IgD-negative memory B cell (primary cell): ENCODE measurements at regions not wholly inside any gene's neighbourhood (a gene's known extent, or its start where the extent isn't known, plus 50 kb on each side); places are given as distances from the start of the nearest gene placed in this dataset.
A peak's percentile ranks its signal among the peaks of the same experiment; 100 is the strongest.

ENCODE experiments used
- H3K27ac Mint-ChIP-seq, 3 donors: one replicate each; pipeline ENCODE4 v1.8.0; 2020 to 2022; ENCODE audit warnings: mild to moderate bottlenecking in 3 of 3, mixed read lengths in 3 of 3, moderate library complexity in 1 of 3
- H3K27me3 Mint-ChIP-seq: one replicate; pipeline ENCODE4 v1.8.0; 2021; ENCODE audit warnings: mixed read lengths
- H3K36me3 Mint-ChIP-seq: one replicate; pipeline ENCODE4 v1.8.0; 2020; ENCODE audit warnings: mild to moderate bottlenecking, mixed read lengths
- H3K4me1 Mint-ChIP-seq, 3 donors: one replicate each; pipeline ENCODE4 v1.8.0; 2020 to 2022; ENCODE audit warnings: mixed read lengths in 3 of 3, mild to moderate bottlenecking in 1 of 3
- H3K4me3 Mint-ChIP-seq, 4 donors: one replicate each; pipeline ENCODE4 v1.8.0; 2020 to 2022; ENCODE audit warnings: mild to moderate bottlenecking in 4 of 4, mixed read lengths in 4 of 4, moderate library complexity in 3 of 4
- H3K9me3 Mint-ChIP-seq, 3 donors: one replicate each; pipeline ENCODE4 v1.8.0; 2020 to 2021; ENCODE audit warnings: mixed read lengths in 3 of 3, mild to moderate bottlenecking in 1 of 3

DNA sequence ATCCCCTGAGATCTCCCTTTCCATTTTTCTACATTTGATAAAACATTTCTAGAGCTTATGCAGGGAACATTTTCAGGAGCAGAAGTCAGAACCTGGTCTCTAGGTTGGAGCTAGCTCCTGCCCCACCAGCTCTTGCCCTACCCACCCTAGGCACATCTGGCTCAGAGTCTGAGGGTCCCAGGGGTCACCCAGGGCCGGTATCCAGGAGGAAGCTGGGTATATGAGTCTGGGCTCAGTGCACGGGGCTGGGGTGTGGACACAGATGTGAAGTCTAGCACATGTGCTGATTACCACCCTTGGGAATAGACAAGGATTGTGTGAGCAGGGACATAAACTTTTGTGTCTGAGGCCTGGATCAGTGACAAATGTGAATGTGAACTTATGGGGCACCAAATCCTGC, 95.4 kb downstream of the MATN1 start:
- Mint-ChIP-seq H3K9me3 (peaks cover 7 to 17% (median 8%) of the 10 kb centered on the region in 3 donors), H3K4me1 (no peaks in the 10 kb centered on the region), H3K27me3 (peaks cover 14% of the 10 kb centered on the region), H3K27ac (no peak overlapping the region), H3K36me3 (no peaks in the 10 kb centered on the region), H3K4me3 (no peak overlapping the region)

DNA sequence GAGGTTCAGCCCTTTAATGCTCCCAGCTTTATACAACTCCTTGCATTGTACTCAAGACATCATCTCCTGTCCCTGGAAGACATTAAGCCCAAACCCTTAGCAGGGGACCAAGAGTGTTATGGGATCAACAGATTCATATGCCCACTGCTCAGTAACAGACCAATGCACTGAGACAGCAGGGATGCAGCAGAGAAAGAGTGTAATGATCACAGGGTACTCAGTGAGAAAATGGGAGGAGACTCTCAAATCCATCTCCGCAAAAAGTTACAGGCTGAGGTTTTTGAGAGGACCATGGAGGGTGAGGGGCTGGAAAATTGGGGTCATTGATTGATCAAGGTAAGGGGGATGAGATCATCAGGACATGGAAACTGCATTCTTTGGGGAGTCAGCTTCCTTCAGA, 96.2 kb downstream of the MATN1 start:
- H3K4me3 Mint-ChIP-seq, result no peak overlapping the region
- H3K27ac Mint-ChIP-seq, result no peak overlapping the region
- H3K27me3 Mint-ChIP-seq, result peaks cover 14% of the 10 kb centered on the region
- H3K4me1 Mint-ChIP-seq, result no peaks in the 10 kb centered on the region
- peaks cover 7 to 19% (median 10%) of the 10 kb centered on the region in 3 donors for H3K9me3 Mint-ChIP-seq
- no peaks in the 10 kb centered on the region for H3K36me3 Mint-ChIP-seq

DNA sequence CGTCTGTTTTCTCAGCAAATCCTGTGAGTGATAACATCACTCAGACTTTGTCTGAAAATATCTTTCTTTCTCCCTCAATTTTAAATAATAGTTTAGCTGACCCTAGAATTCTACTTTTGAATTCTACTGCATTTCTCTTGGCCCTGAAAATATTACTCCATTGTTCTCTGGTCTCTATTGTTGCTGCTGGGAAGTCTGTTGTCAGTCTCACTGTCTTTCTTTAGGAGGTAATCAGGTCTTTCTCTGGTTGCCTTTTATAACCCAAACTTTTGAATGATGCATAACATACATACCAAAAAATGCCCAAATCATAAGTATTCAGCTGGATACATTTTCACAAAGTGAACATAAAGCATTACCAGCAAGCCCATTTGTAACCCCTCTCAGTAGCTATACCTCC, 100.0 kb downstream of the MATN1 start:
- Mint-ChIP-seq H3K4me3 (peak overlapping the region in 1 of 4 donors; percentile 56), H3K9me3 (peaks cover 9 to 19% (median 11%) of the 10 kb centered on the region in 3 donors), H3K4me1 (no peaks in the 10 kb centered on the region), H3K27me3 (peaks cover 16% of the 10 kb centered on the region), H3K27ac (no peak overlapping the region), H3K36me3 (no peaks in the 10 kb centered on the region)

DNA sequence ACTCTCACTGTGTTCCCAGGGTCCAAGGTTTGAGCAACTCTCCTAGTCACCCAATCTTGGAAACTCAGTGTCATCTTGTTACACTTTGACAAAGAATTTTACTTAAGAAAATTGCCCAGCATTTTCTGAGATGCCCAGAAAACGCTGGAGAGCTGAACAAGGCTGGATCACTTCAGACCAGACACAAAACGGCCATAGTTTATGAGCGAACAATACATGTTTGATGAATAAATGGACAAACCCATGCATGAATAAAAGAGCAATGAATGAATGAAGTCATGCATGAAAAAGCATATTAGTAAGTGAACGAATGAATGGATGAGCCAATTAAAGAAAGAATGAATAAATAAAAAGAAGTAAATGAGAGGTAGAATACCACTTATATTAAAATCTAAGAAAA, 103.8 kb downstream of the MATN1 start:
- Mint-ChIP-seq H3K36me3 (no peaks in the 10 kb centered on the region), H3K4me1 (no peaks in the 10 kb centered on the region), H3K27ac (no peak overlapping the region), H3K9me3 (peaks cover 4 to 14% (median 13%) of the 10 kb centered on the region in 3 donors), H3K4me3 (no peak overlapping the region), H3K27me3 (peaks cover 20% of the 10 kb centered on the region)

DNA sequence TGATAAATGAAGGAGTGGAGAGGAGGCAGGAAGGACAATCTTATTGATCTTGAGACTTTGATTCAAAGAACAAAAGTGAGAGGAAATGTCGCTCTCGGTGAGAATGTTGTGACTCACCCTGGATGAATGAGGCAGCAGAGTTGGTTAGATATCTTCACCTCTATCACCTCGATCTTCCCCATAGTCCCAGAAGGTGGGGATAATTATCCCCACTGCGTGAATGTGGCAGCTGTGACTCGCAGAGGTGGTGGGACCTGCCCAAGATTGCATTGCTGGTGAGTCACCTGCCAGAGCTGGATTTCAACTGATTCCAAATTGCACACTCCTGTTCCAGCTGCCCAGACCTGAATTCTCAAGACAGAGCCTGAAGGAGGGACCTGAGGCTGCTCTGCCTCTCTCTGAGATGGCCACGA, 105.0 kb downstream of the MATN1 start:
- H3K36me3 Mint-ChIP-seq, result no peaks in the 10 kb centered on the region
- H3K4me1 Mint-ChIP-seq, result no peaks in the 10 kb centered on the region
- no peak overlapping the region for H3K27ac Mint-ChIP-seq
- H3K9me3 Mint-ChIP-seq, result peaks cover 2 to 8% (median 5%) of the 10 kb centered on the region in 3 donors
- no peak overlapping the region for H3K4me3 Mint-ChIP-seq
- H3K27me3 Mint-ChIP-seq, result peaks cover 20% of the 10 kb centered on the region

DNA sequence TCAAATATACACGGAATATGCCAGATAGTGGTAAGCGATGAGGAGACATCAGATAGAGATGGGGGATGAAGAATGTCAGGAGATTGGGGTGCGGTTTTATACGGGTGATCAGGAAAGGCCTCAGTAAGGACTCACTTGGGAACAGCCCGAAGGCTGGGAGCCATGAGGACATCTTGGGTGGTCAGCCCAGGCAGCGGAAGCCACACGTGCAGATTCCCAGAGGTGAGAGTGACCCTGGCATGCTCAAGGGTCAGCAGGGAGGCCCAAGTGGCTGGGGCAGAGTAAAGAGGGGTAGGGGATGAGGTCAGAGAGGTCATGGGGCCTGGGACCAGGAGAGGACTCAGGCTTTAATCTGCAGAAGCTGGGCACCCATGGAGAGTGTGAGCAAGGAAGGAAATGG, 106.6 kb downstream of the MATN1 start:
- H3K36me3 Mint-ChIP-seq, result no peaks in the 10 kb centered on the region

DNA sequence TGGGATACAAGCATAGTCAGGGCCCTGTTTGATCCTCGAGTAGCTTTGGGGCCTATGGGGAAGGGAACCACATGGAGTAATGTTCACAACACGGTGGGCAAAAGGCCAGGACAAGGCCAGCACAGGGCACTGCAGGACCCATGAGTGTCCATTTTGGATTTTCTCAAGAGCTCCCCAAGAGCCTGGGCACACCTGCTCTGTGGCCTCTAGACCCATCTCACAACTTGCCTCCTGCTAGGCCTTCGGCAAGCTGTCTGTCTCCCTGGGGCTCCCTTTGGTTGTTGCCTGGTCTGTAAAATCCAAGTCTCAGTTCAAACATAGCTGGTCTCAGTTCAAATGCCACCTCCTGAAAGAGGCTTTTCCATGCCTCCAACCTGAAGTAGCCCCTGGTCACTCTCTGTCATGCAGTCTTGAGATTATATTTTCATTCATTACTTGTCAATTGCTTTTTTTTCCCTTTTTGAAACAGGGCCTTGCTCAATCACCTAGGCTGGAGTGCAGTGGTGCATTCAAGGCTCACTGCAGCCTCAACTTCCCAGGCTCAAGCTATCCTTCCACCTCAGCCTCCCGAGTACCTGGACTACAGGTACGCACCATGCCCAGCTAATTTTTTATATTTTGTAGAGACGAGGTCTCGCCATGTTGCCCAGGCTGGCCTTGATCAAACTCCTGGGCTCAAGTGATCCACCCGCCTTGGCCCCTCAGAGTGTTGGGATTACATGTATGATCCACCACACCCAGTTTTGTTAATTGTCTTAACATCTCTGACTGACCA, 107.4 kb downstream of the MATN1 start:
- Mint-ChIP-seq H3K27me3 (peaks cover 20% of the 10 kb centered on the region), H3K36me3 (no peaks in the 10 kb centered on the region)

More for the DNA sequence above, 106.6 kb downstream of the MATN1 start:
- no peak overlapping the region for H3K27ac Mint-ChIP-seq
- H3K4me1 Mint-ChIP-seq, result no peaks in the 10 kb centered on the region
- peaks cover 20% of the 10 kb centered on the region for H3K27me3 Mint-ChIP-seq
- H3K4me3 Mint-ChIP-seq, result no peak overlapping the region
- peaks cover 0 to 6% (median 0%) of the 10 kb centered on the region in 3 donors for H3K9me3 Mint-ChIP-seq

DNA sequence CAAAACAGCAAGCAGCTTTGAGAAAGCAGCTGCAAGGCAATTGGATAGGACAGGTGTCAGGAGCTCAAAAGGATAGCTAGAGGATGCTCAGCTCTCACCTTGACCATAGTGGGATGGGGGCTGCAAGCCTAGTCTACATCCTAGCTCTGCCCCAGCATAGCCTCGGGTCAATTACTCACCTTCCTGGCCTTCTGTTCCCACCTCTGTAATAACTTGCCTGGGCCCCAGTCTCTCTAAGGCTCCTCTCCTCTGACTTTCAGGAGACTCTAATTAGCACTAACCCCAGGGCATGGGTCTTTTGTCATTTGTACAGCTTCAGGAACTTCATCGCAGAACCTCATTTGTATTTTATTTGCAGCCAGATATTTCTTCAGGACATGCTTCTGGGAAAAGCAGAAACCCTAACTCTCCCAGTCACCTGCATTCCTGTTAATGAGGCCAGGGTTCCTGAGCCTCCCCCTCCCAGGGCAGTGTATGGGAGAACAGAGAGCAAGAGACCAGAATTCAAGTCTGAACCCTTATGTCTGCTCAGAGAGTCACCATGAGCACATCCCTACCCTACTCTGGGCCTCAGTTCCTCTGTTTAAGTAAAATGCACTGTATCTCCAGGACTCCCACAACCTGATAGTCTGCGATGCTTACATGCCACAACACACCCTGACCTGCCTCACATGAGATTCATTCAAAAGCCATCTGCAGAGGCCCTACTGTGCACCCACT, 108.1 kb downstream of the MATN1 start:
- H3K4me1 Mint-ChIP-seq, result no peaks in the 10 kb centered on the region
- H3K27ac Mint-ChIP-seq, result peak overlapping the region in 1 of 3 donors; percentile 14
- H3K9me3 Mint-ChIP-seq, result peaks cover 0 to 6% (median 0%) of the 10 kb centered on the region in 3 donors
- no peaks in the 10 kb centered on the region for H3K36me3 Mint-ChIP-seq
- H3K4me3 Mint-ChIP-seq, result no peak overlapping the region
- peaks cover 19% of the 10 kb centered on the region for H3K27me3 Mint-ChIP-seq

More for the DNA sequence above, 107.4 kb downstream of the MATN1 start:
- H3K4me1 Mint-ChIP-seq, result no peaks in the 10 kb centered on the region
- H3K9me3 Mint-ChIP-seq, result peaks cover 0 to 9% (median 0%) of the 10 kb centered on the region in 3 donors
- no peak overlapping the region for H3K27ac Mint-ChIP-seq
- H3K4me3 Mint-ChIP-seq, result no peak overlapping the region

DNA sequence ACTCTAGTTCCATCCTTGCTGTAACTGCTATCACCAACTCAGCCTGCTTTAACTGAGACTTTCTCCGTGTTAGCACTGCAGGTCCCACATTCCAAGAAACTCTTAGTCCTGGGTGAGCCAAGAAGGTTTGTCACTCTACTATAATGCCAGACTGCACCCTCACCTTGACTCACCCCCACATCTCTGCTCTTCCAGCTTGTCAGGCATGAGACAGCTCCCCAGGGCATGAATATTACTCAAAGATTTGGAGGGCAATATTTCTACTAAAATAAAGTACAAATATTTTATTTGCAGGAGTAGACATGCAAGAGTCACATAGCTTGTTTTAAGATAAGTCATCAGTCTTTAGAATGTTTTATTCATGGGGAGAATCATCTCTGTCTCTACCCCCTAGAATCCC, 110.2 kb downstream of the MATN1 start:
- H3K36me3 Mint-ChIP-seq, result no peaks in the 10 kb centered on the region
- H3K4me1 Mint-ChIP-seq, result no peaks in the 10 kb centered on the region
- H3K9me3 Mint-ChIP-seq, result peaks cover 0 to 5% (median 0%) of the 10 kb centered on the region in 3 donors
- no peak overlapping the region for H3K27ac Mint-ChIP-seq
- H3K27me3 Mint-ChIP-seq, result peaks cover 20% of the 10 kb centered on the region
- no peak overlapping the region for H3K4me3 Mint-ChIP-seq

DNA sequence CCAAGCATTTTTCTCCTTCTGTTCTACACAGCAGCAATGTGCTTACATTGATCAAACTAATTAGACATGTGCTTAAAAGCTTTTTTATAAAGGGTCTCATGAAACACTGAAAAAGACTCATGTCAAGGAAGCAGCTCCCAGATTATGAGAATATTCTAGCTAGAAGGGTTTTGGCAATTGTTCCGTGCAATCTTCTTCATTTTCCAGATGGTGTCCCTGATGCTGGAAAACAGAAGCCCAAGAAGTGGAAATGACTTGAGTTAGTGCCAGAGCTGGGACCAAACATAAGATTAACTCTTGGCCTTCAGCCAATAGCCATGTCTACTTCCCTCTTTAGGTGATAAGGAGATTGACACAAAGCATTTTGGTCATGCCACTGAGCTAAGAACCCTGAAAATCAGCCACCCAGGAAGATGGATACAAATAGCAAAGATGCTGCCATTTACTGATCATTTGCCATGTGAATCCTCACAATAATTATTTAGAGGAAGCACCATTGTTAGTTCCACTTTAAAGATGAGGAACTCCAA, 110.8 kb downstream of the MATN1 start:
- no peak overlapping the region for H3K4me3 Mint-ChIP-seq
- peaks cover 20% of the 10 kb centered on the region for H3K27me3 Mint-ChIP-seq
- H3K4me1 Mint-ChIP-seq, result no peaks in the 10 kb centered on the region
- H3K27ac Mint-ChIP-seq, result no peak overlapping the region
- peaks cover 0 to 5% (median 0%) of the 10 kb centered on the region in 3 donors for H3K9me3 Mint-ChIP-seq
- H3K36me3 Mint-ChIP-seq, result no peaks in the 10 kb centered on the region

DNA sequence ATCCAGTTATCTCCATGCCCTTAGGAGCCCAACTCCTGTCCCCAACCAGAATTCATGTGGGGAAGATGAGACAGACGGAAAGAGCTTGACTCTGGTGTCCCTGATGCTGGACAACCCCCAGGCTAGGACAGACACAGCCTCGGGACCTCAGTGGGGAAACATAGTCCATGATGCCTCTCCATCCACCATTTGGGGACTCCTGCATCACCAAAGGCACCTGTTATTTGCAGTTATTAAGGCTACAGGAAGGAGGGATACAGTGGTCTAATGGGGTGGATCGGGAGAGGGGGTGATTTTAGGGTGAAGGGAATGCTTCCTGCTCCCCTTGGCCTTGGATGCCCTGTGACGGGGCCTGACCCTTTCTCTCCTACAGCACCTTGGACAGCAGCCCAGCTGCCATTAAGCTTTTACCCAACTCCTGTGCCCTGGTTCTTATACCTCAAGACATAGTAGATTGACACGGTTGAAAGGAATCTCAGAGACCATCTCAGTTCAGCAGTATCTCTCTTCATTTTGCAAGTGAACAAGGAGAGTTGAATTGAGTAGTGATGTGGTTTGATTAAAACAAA, 111.6 kb downstream of the MATN1 start:
- H3K27ac Mint-ChIP-seq, result no peak overlapping the region
- H3K4me1 Mint-ChIP-seq, result no peaks in the 10 kb centered on the region
- H3K27me3 Mint-ChIP-seq, result peaks cover 17% of the 10 kb centered on the region

DNA sequence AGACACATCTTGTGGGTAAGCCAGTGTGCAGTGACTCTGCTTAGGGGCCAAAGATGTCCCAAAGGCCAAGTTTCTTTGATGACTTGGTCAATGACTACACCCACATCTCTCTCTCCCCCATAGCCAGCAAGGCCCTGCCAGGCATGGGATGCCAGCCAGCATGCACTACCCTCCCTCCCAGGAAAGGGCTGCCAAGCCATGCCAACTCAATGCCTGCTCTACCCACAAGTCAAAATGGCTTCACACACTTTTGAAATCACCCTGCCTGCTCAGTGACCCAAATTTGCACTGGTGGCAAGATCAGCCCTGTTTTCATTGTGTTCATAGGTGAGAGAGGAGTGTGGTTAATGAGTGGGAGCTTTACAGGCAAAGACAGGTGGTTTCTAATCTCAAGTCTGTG, 112.5 kb downstream of the MATN1 start:
- Mint-ChIP-seq H3K27ac (no peak overlapping the region), H3K4me1 (no peaks in the 10 kb centered on the region), H3K36me3 (no peaks in the 10 kb centered on the region), H3K27me3 (peaks cover 11% of the 10 kb centered on the region), H3K9me3 (peaks cover 0 to 3% (median 0%) of the 10 kb centered on the region in 3 donors), H3K4me3 (no peak overlapping the region)

More for the DNA sequence above, 111.6 kb downstream of the MATN1 start:
- Mint-ChIP-seq H3K4me3 (no peak overlapping the region), H3K36me3 (no peaks in the 10 kb centered on the region), H3K9me3 (peaks cover 0 to 5% (median 0%) of the 10 kb centered on the region in 3 donors)

DNA sequence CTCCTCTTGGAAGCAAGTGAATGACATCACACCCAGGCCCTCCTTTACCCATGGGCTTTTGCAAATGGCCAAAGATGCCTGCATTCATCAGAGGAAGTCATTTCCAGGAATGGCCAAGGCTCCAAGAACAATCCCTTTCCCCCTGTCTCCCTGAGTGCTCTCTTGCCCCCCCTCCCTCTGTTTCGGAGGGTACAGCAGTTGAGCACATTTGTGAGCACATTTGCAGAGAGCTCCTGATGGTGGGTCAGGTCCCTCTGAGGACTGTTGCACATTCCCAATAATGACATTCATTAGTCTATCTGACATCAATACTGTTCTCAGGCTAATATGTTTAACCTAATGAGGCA, 113.4 kb downstream of the MATN1 start:
- H3K27ac Mint-ChIP-seq, result no peak overlapping the region
- H3K4me3 Mint-ChIP-seq, result no peak overlapping the region
- no peaks in the 10 kb centered on the region for H3K4me1 Mint-ChIP-seq
- H3K36me3 Mint-ChIP-seq, result no peaks in the 10 kb centered on the region
- peaks cover 15% of the 10 kb centered on the region for H3K27me3 Mint-ChIP-seq
- peaks cover 0 to 3% (median 0%) of the 10 kb centered on the region in 3 donors for H3K9me3 Mint-ChIP-seq

DNA sequence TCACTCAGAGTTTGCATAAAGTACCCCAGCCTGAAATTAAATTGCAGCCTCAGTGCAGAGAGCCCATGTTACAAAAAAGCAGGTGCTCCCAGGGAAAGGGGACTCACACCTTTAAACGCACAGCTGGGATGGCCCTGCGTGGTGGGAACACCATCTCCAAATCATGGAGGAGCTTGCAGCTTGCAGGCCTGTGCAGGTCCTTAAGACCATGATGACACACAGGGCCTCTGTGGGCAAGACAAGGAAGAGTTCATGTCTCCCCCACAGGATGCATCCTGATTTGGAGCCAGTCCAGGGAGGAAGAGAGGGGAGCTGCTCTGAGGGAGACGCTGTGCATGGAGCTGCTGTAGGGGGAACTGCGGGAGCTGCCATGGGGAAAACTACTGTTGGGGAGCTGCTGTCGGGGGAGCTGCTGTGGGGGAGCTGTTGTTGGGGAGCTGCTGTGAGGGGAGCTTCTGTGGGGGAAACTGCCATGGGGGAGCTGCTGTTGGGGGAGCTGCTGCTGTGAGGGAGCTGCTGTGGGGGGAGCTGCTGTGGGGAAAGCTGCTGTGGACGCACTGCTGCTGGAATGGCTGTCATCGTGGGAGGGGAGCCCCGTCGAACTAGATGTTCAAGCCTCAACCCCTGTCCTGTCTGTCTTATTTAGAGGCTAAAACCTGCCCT, 113.9 kb downstream of the MATN1 start:
- no peak overlapping the region for H3K27ac Mint-ChIP-seq
- H3K9me3 Mint-ChIP-seq, result peaks cover 0 to 3% (median 0%) of the 10 kb centered on the region in 3 donors
- peaks cover 16% of the 10 kb centered on the region for H3K27me3 Mint-ChIP-seq
- no peaks in the 10 kb centered on the region for H3K4me1 Mint-ChIP-seq
- H3K4me3 Mint-ChIP-seq, result no peak overlapping the region
- no peaks in the 10 kb centered on the region for H3K36me3 Mint-ChIP-seq

DNA sequence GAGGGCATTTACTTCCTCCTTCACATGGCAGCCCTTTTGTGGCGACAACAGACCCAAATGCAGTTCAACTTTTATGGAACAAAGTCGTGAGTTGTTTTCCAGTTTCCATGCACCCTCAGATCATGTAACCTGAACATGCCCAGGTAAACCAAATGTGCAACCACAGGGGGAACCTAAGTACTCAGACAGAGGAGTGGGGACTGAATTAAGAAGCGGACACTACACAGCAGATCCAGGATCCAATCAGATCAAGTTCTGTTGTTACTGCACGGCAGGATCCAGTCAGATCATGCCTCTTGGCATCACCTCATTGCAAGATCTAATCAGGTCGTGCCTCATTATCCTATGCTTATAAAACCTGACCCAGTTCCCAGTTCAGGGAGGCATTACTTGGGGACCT, 115.7 kb downstream of the MATN1 start:
- peaks cover 18% of the 10 kb centered on the region for H3K27me3 Mint-ChIP-seq
- no peaks in the 10 kb centered on the region for H3K4me1 Mint-ChIP-seq
- peaks cover 0 to 3% (median 0%) of the 10 kb centered on the region in 3 donors for H3K9me3 Mint-ChIP-seq
- no peak overlapping the region for H3K27ac Mint-ChIP-seq
- H3K4me3 Mint-ChIP-seq, result no peak overlapping the region
- no peaks in the 10 kb centered on the region for H3K36me3 Mint-ChIP-seq
